HL-60 (cell line): ENCODE measurements at regions not wholly inside any gene's neighbourhood (a gene's known extent, or its start where the extent isn't known, plus 50 kb on each side); places are given as distances from the start of the nearest gene placed in this dataset.

Experiments used
- DNase-seq, 2 experiments: peaks; one replicate each; pipeline ENCODE4 v3.0.0-alpha.2; 2010 to 2020; ENCODE audit warnings: low read depth in 1 of 2, low spot score in 1 of 2
- H3K27ac ChIP-seq: fragments of 250-450 bp; sonication (Bioruptor Pico); replicated peaks from 2 replicates; pipeline ENCODE4 v1.5.1; 2020; ENCODE audit warnings: mild to moderate bottlenecking, moderate library complexity
- H3K27me3 ChIP-seq: fragments of 250-450 bp; sonication (Bioruptor Pico); 2 replicates; pipeline ENCODE4 v1.5.1; 2021; ENCODE audit warnings: mild to moderate bottlenecking, moderate library complexity; ENCODE audit not compliant: insufficient read depth, poor library complexity, severe bottlenecking
- H3K4me3 ChIP-seq: replicated peaks from 2 replicates; pipeline ENCODE4 v1.5.1; 2011; ENCODE audit warnings: mild to moderate bottlenecking, control low read depth, low read length; ENCODE audit not compliant: insufficient read depth
- CTCF ChIP-seq: IDR thresholded peaks from one replicate; pipeline ENCODE4 v1.5.1; 2011; ENCODE audit warnings: low read length, control low read depth, inconsistent platforms; ENCODE audit not compliant: insufficient read depth
- GABPA ChIP-seq: IDR thresholded peaks from 2 replicates; pipeline ENCODE4 v1.6.1; 2012; ENCODE audit warnings: low read depth
- POLR2AphosphoS5 ChIP-seq: IDR thresholded peaks from 2 replicates; pipeline ENCODE4 v1.6.1; 2012; ENCODE audit warnings: low read depth
- REST ChIP-seq: IDR thresholded peaks from 2 replicates; pipeline ENCODE4 v1.6.1; 2012; ENCODE audit warnings: low read depth; ENCODE audit not compliant: insufficient replicate concordance
- SPI1 ChIP-seq: IDR thresholded peaks from 2 replicates; pipeline ENCODE4 v1.6.1; 2012; ENCODE audit warnings: low read depth, mild to moderate bottlenecking, borderline replicate concordance

GRCh38 chrX:16403808-16404207 lies 236.5 kb downstream of the MAGEB17 start:
- Histone ChIP-seq H3K4me3 (no peak overlapping the region), H3K27ac (no peak overlapping the region), H3K27me3 (no peaks in the 10 kb centered on the region)
- TF ChIP-seq CTCF (no peak), REST (no peak), GABPA (no peak), SPI1 (no peak), POLR2AphosphoS5 (no peak)
- no peak for DNase-seq

GRCh38 chrX:16416588-16416987 lies 233.4 kb upstream of the S100G start:
- H3K4me3 ChIP-seq: no peak overlapping the region
- H3K27ac ChIP-seq: no peak overlapping the region
- no peak for DNase-seq
- no peak for TF ChIP-seq CTCF
- TF ChIP-seq REST: no peak
- TF ChIP-seq SPI1: no peak
- TF ChIP-seq POLR2AphosphoS5: no peak
- no peak for TF ChIP-seq GABPA
- H3K27me3 ChIP-seq: no peaks in the 10 kb centered on the region

- no peak for TF ChIP-seq SPI1
- TF ChIP-seq POLR2AphosphoS5: no peak
- no peak for TF ChIP-seq REST
- no peak overlapping the region for H3K27ac ChIP-seq
- no peak overlapping the region for H3K4me3 ChIP-seq
- H3K27me3 ChIP-seq: no peaks in the 10 kb centered on the region
- DNase-seq: no peak
Measured at GRCh38 chrX:16418650-16419049, 231.3 kb upstream of the S100G start.

- peak; percentile 61 for TF ChIP-seq SPI1
- TF ChIP-seq REST: no peak
- no peak for TF ChIP-seq GABPA
- H3K4me3 ChIP-seq: no peak overlapping the region
- H3K27ac ChIP-seq: no peak overlapping the region
- no peak for DNase-seq
- H3K27me3 ChIP-seq: no peaks in the 10 kb centered on the region
Measured at GRCh38 chrX:16427668-16428067, 222.3 kb upstream of the S100G start.
